NK-92 treated with Interleukin-12 subunit alpha and Interleukin-12 subunit beta, amount 100 ng/mL, for 24 hours (cell line): ENCODE measurements at regions not wholly inside any gene's neighbourhood (a gene's known extent, or its start where the extent isn't known, plus 50 kb on each side); places are given as distances from the start of the nearest gene placed in this dataset.

Source experiments
- DNase-seq: peaks from one replicate; lab custom pipeline; 2025; lab: John Stamatoyannopoulos, UW

GRCh38 chr2:236972491-236973342 is 113.0 kb upstream of the COPS8 start:
- DNase-seq, result no peak

GRCh38 chr2:236973343-236973980 is 112.2 kb upstream of the COPS8 start:
- DNase-seq, result no peak

- no peak for DNase-seq
Observed at GRCh38 chr2:236974148-236974547, 111.5 kb upstream of the COPS8 start.

GRCh38 chr2:236974752-236975151 is 110.9 kb upstream of the COPS8 start:
- DNase-seq, result no peak

- DNase-seq, result no peak
Observed at GRCh38 chr2:236975766-236976165, 109.9 kb upstream of the COPS8 start.

- DNase-seq, result no peak
Observed at GRCh38 chr2:236976266-236977062, 109.2 kb upstream of the COPS8 start.

GRCh38 chr2:236977063-236977851 is 108.4 kb upstream of the COPS8 start:
- DNase-seq, result no peak

- DNase-seq, result no peak
Observed at GRCh38 chr2:236977852-236978398, 107.8 kb upstream of the COPS8 start.

GRCh38 chr2:236979664-236980063 is 106.0 kb upstream of the COPS8 start:
- DNase-seq, result no peak

- no peak for DNase-seq
Observed at GRCh38 chr2:236980961-236981360, 104.7 kb upstream of the COPS8 start.

GRCh38 chr2:236981701-236982485 is 103.8 kb upstream of the COPS8 start:
- DNase-seq, result no peak

GRCh38 chr2:236982693-236983455 is 102.8 kb upstream of the COPS8 start:
- DNase-seq, result no peak

- DNase-seq, result no peak
Observed at GRCh38 chr2:236984046-236984445, 101.6 kb upstream of the COPS8 start.

- DNase-seq, result no peak
Observed at GRCh38 chr2:236985761-236986339, 99.8 kb upstream of the COPS8 start.

- no peak for DNase-seq
Observed at GRCh38 chr2:236986524-236987330, 99.0 kb upstream of the COPS8 start.

- DNase-seq, result no peak
Observed at GRCh38 chr2:236988216-236988615, 97.5 kb upstream of the COPS8 start.

GRCh38 chr2:236988690-236989624 is 96.7 kb upstream of the COPS8 start:
- DNase-seq, result no peak

GRCh38 chr2:236990552-236990951 is 95.1 kb upstream of the COPS8 start:
- DNase-seq, result no peak
